ENCODE measurements at regions not wholly inside any gene's neighbourhood (a gene's known extent, or its start where the extent isn't known, plus 50 kb on each side); places are given as distances from the start of the nearest gene placed in this dataset.

DNA sequence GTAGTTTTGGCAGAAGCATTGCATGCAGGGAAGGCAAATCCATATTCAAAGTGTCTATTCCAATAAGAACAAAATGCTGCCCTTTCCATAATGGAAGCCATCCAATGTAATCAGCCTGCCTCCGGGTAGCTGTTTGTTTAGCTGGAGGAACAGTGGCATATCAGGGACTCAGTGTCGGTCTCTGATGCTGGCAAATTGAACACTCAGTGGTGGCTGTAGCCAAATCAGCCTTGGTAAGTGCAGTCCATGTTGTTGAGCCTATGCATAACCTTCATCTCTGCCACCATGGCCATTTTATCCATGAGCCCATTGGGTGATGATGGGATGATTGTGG, 147.8 kb upstream of the MAX start:
- FAIRE-seq: no peak
- Histone ChIP-seq H3K27me3 (ENCODE audit: control insufficient read depth, insufficient read depth, low read length) (no peaks in the 10 kb centered on the region), H3K36me3 (ENCODE audit: control insufficient read depth, insufficient read depth, low read length) (no peaks in the 10 kb centered on the region), H3K4me3 (ENCODE audit: low read depth, low read length) (no peak overlapping the region)
- TF ChIP-seq, protein P1, sequence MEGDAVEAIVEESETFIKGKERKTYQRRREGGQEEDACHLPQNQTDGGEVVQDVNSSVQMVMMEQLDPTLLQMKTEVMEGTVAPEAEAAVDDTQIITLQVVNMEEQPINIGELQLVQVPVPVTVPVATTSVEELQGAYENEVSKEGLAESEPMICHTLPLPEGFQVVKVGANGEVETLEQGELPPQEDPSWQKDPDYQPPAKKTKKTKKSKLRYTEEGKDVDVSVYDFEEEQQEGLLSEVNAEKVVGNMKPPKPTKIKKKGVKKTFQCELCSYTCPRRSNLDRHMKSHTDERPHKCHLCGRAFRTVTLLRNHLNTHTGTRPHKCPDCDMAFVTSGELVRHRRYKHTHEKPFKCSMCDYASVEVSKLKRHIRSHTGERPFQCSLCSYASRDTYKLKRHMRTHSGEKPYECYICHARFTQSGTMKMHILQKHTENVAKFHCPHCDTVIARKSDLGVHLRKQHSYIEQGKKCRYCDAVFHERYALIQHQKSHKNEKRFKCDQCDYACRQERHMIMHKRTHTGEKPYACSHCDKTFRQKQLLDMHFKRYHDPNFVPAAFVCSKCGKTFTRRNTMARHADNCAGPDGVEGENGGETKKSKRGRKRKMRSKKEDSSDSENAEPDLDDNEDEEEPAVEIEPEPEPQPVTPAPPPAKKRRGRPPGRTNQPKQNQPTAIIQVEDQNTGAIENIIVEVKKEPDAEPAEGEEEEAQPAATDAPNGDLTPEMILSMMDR (IDR thresholded peaks at IDR 0.05; ENCODE audit: insufficient read depth, low read length, severe bottlenecking): no peak
- no peak for DNase-seq (ENCODE audit: low read depth)

DNA sequence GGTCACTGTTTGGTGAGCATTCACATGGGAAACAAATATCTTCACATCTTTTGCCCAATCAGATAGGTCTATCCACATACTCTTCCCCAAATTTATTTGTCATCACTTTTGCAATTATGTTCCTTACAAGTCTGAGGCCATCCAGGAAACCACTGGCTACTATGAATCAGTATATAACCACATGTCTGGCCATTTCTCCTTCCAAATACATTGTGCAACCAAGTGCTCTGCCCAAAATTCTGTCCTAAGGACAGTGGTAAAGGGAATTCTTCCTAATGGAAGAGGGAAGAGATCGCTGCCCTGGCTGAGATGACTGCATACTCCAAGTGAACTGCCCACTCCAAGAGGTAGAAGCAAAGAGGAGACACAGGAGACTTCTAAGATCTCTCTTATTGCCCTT, 148.9 kb upstream of the MAX start:
- no peak for FAIRE-seq
- Histone ChIP-seq H3K27me3 (ENCODE audit: control insufficient read depth, insufficient read depth, low read length) (no peaks in the 10 kb centered on the region), H3K4me3 (ENCODE audit: low read depth, low read length) (no peak overlapping the region), H3K36me3 (ENCODE audit: control insufficient read depth, insufficient read depth, low read length) (no peaks in the 10 kb centered on the region)
- TF ChIP-seq, protein P1 (IDR thresholded peaks at IDR 0.05; ENCODE audit: insufficient read depth, low read length, severe bottlenecking): no peak
- peak; percentile 95 for DNase-seq (ENCODE audit: low read depth)

DNA sequence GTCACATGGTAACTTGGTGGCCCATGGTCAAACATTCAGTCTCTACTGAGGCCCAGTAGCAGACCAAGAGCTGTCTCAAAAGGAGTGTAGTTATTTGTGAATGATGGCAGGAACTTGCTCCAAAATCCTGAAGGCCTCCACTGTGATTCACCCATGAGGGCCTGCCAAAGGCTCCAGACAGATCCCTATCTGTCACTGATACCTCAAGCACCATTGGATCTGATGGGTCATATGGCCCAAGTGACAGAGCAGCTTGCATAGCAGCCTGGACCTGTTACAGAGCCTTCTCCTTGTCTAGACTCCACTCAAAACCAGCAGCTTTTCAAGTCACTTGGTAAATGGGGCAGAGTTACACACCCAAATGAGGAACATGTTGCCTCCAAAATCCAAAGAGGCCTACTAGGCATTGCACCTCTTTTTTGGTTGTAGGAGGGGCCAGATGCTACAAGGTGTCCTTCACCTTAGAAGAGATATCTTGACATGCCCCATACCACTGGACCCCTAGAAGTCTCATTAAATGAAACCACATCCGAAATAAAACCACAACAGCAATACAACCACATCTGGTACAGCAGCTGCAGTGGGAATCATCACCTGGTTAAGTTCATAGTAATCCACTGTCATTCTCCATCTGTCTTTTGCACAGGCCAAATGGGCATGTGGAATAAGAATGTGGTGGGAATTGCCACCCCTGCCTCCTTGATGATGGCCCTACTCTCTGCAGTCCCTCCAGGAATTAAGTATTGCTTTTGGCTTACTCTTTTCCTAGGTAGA, 150.4 kb upstream of the MAX start:
- no peak for FAIRE-seq
- Histone ChIP-seq H3K27me3 (ENCODE audit: control insufficient read depth, insufficient read depth, low read length) (no peaks in the 10 kb centered on the region), H3K36me3 (ENCODE audit: control insufficient read depth, insufficient read depth, low read length) (no peaks in the 10 kb centered on the region), H3K4me3 (ENCODE audit: low read depth, low read length) (no peak overlapping the region)
- TF ChIP-seq, protein P1 (IDR thresholded peaks at IDR 0.05; ENCODE audit: insufficient read depth, low read length, severe bottlenecking): no peak
- no peak for DNase-seq (ENCODE audit: low read depth)

DNA sequence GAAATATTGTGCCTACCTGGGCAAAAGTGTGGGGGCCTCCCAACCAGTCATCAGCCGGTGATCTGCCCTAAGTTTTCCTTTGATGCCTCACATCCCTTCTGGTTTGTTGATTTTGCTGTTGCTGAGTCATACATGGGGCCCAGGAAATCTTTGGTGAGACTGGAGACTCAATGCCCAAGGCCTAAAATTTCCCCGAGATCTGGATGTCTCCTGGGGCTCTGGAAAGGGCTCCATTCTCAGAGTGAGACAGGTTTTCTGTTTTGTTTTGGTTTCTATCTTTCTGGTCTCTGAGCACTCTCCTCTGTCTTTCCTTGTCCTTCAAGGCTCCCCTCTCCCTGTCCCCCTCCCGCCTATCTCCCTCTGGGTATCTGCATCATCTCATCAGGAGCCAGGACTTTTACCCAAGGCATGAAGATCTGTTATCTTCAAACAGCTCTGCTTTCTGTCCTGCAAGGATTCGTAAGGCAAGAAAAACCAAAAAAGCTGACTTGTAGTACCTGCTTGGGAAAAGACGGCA, 152.8 kb upstream of the MAX start:
- Histone ChIP-seq H3K36me3 (ENCODE audit: control insufficient read depth, insufficient read depth, low read length) (no peaks in the 10 kb centered on the region), H3K4me3 (ENCODE audit: low read depth, low read length) (no peak overlapping the region), H3K27me3 (ENCODE audit: control insufficient read depth, insufficient read depth, low read length) (no peaks in the 10 kb centered on the region)
- peak; percentile 96 for DNase-seq (ENCODE audit: low read depth)
- FAIRE-seq: no peak
- TF ChIP-seq, protein P1 (IDR thresholded peaks at IDR 0.05; ENCODE audit: insufficient read depth, low read length, severe bottlenecking): no peak

DNA sequence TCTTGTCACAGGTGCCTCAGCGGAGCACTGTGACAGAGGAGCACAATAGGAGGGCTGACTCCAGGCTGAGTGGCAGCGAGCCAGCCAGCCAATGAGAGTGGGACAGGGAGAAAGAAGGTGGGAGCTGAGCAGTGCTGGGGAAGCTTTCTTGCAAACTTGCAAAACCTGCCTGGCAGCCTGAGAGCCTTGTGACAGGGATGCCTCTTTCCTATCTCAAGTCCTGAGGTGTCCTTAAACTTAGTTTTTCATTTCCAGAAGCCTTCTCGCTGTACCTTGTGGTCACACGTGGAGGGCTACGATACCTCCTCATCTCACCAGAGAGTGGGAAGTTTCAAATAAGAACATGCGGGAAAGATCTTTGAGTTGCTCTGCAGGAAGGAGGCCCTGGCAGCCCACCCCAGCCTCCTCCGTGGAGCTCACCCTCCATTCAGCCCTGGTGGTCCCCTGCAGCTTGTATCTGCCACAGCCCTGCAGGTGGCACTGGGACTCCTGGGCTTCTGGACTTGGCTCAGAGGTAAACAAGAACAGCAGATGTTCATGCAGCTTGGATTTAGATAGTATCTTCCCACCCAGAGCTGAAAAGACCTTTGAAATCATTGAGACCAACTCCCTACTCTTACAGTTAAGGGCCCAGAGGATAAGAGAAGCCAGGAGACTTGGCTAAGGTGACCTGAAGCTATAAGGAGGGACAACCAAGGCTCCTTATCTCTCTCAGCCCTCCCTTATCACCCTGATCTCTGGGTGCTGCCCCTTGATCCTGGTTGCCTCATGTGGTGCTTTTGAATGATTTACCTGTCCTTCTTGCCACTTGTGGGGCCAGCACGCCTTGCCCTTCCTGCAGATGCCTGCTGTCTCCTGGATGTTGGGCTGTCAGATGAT, 153.5 kb upstream of the MAX start:
- FAIRE-seq: no peak

More for the DNA sequence above, 153.5 kb upstream of the MAX start:
- H3K27me3 ChIP-seq (ENCODE audit: control insufficient read depth, insufficient read depth, low read length): no peaks in the 10 kb centered on the region
- DNase-seq (ENCODE audit: low read depth): peak; percentile 84
- no peaks in the 10 kb centered on the region for H3K36me3 ChIP-seq (ENCODE audit: control insufficient read depth, insufficient read depth, low read length)
- H3K4me3 ChIP-seq (ENCODE audit: low read depth, low read length): no peak overlapping the region
- TF ChIP-seq, protein P1 (IDR thresholded peaks at IDR 0.05; ENCODE audit: insufficient read depth, low read length, severe bottlenecking): no peak

Data from bronchial epithelial cell (primary cell).